ENCODE measurements at regions not wholly inside any gene's neighbourhood (a gene's known extent, or its start where the extent isn't known, plus 50 kb on each side); places are given as distances from the start of the nearest gene placed in this dataset.

GRCh38 chr2:64232266-64232665 lies 88.0 kb upstream of the PELI1 start:
- TF ChIP-seq CTCF (IDR thresholded peaks at IDR 0.05; ENCODE audit: low read depth, low read length) (no peak), EZH2phosphoT487 (IDR thresholded peaks at IDR 0.05; ENCODE audit: low read depth) (no peak)

Measured in OCI-LY3 (cell line).